Mesendoderm (in vitro differentiated cells): ENCODE measurements at regions not wholly inside any gene's neighbourhood (a gene's known extent, or its start where the extent isn't known, plus 50 kb on each side); places are given as distances from the start of the nearest gene placed in this dataset.

ENCODE experiments used
- DNase-seq: peaks from one replicate; pipeline ENCODE4 v3.0.0; 2013
- H2AK5ac ChIP-seq: 2 replicates; pipeline ENCODE4 v1.6.1; 2013; ENCODE audit warnings: low read length, inconsistent platforms
- H2BK120ac ChIP-seq: 2 replicates; pipeline ENCODE4 v1.6.1; 2013; ENCODE audit warnings: low read depth, mild to moderate bottlenecking, low read length, moderate library complexity, mixed read lengths
- H2BK15ac ChIP-seq: replicated peaks from 2 replicates; pipeline ENCODE4 v1.6.1; 2013; ENCODE audit warnings: low read depth, mild to moderate bottlenecking, moderate library complexity
- H2BK5ac ChIP-seq: 2 replicates; pipeline ENCODE4 v1.6.1; 2013; ENCODE audit warnings: low read length, inconsistent platforms
- H3K18ac ChIP-seq: 2 replicates; pipeline ENCODE4 v1.6.1; 2013; ENCODE audit warnings: mild to moderate bottlenecking, low read length, mixed read lengths
- H3K23ac ChIP-seq: one replicate; pipeline ENCODE4 v1.6.1; 2013; ENCODE audit warnings: low read length
- H3K27ac ChIP-seq: 2 replicates; pipeline ENCODE4 v1.5.1; 2013; ENCODE audit warnings: low read depth, mild to moderate bottlenecking, inconsistent platforms, low read length, moderate library complexity
- H3K27me3 ChIP-seq: 2 replicates; pipeline ENCODE4 v1.6.1; 2013; ENCODE audit warnings: low read length, control low read depth, mild to moderate bottlenecking, inconsistent platforms; ENCODE audit not compliant: insufficient read depth, poor library complexity
- H3K36me3 ChIP-seq: 2 replicates; pipeline ENCODE4 v1.6.1; 2013; ENCODE audit warnings: low read length, inconsistent platforms; ENCODE audit not compliant: control insufficient read depth, insufficient read depth
- H3K4ac ChIP-seq: one replicate; pipeline ENCODE4 v1.6.1; 2013; ENCODE audit warnings: low read depth, mild to moderate bottlenecking, low read length, moderate library complexity
- H3K4me1 ChIP-seq: 2 replicates; pipeline ENCODE4 v1.6.1; 2013; ENCODE audit warnings: low read depth, low read length, inconsistent platforms; ENCODE audit not compliant: control insufficient read depth
- H3K4me2 ChIP-seq: 2 replicates; pipeline ENCODE4 v1.6.1; 2013; ENCODE audit warnings: low read length
- H3K4me3 ChIP-seq: 2 replicates; pipeline ENCODE4 v1.5.1; 2013; ENCODE audit warnings: mild to moderate bottlenecking, low read length
- H3K56ac ChIP-seq: one replicate; pipeline ENCODE4 v1.6.1; 2013; ENCODE audit warnings: low read length
- H3K79me1 ChIP-seq: 2 replicates; pipeline ENCODE4 v1.6.1; 2013; ENCODE audit warnings: low read length, inconsistent platforms
- H3K79me2 ChIP-seq: 2 replicates; pipeline ENCODE4 v1.6.1; 2013; ENCODE audit warnings: mild to moderate bottlenecking, low read length; ENCODE audit not compliant: control insufficient read depth, insufficient read depth
- H3K9ac ChIP-seq: 2 replicates; pipeline ENCODE4 v1.6.1; 2013; ENCODE audit warnings: low read length, inconsistent platforms
- H4K5ac ChIP-seq: one replicate; pipeline ENCODE4 v1.6.1; 2013; ENCODE audit warnings: low read length
- H4K8ac ChIP-seq: one replicate; pipeline ENCODE4 v1.6.1; 2013; ENCODE audit warnings: low read depth, mild to moderate bottlenecking, control low read depth, low read length, moderate library complexity
- WGBS: extraction: QIAGEN DNeasy Blood & Tissue Kit; methylation state at CpG from one replicate; pipeline ENCODE4 v1.1.7; 2013; ENCODE audit warnings: low lambda C conversion rate, missing lambda C conversion rate; ENCODE audit not compliant: insufficient coverage; ENCODE audit errors: extremely low coverage; 5-methylcytosine and 5-hydroxymethylcytosine counted together

- Histone ChIP-seq H2BK15ac (no peak overlapping the region), H3K56ac (no peak overlapping the region), H3K27me3 (no peaks in the 10 kb centered on the region), H2BK120ac (no peak overlapping the region), H3K79me1 (no peaks in the 10 kb centered on the region), H3K23ac (no peak overlapping the region), H3K9ac (no peak overlapping the region), H3K4me2 (no peak overlapping the region), H3K4me1 (no peaks in the 10 kb centered on the region), H3K4ac (no peak overlapping the region), H3K27ac (no peak overlapping the region), H2BK5ac (no peak overlapping the region), H4K5ac (no peak overlapping the region), H2AK5ac (no peak overlapping the region), H3K4me3 (no peak overlapping the region), H3K36me3 (no peaks in the 10 kb centered on the region), H3K18ac (no peak overlapping the region), H4K8ac (no peak overlapping the region), H3K79me2 (no peaks in the 10 kb centered on the region)
- DNase-seq = no peak
Measured at GRCh38 chr16:62149631-62150030, 113.4 kb upstream of the CDH8 start.

DNA sequence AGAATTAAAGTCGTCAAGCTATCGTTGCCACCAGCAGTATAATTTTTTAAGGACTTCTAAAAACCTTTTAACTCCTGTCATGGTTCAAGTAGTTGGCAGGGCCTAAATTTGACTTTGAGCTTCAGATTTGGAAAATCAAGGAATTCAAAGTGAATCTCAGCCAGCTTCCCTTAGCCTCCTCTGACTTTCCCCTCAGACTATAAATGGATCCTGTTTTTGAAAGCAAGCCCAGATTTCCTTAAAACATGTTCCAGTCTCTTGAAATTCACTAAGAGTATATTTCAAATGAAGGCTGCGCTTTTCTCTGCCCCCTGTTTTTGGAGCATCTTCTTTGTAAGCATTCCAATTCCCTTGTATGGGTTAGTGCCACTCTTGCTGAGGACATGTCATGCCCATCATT, 101.8 kb upstream of the CDH8 start:
- Histone ChIP-seq H3K4me1 (no peaks in the 10 kb centered on the region), H3K4me2 (no peak overlapping the region), H3K4ac (no peak overlapping the region), H3K18ac (no peak overlapping the region), H3K27me3 (no peaks in the 10 kb centered on the region), H3K79me2 (no peaks in the 10 kb centered on the region), H3K4me3 (no peak overlapping the region), H2AK5ac (no peak overlapping the region), H2BK5ac (no peak overlapping the region), H3K79me1 (no peaks in the 10 kb centered on the region), H2BK15ac (no peak overlapping the region), H4K8ac (no peak overlapping the region), H3K27ac (no peak overlapping the region), H3K23ac (no peak overlapping the region), H3K9ac (no peak overlapping the region), H2BK120ac (no peak overlapping the region), H3K36me3 (no peaks in the 10 kb centered on the region), H3K56ac (no peak overlapping the region), H4K5ac (no peak overlapping the region)
- DNase-seq = no peak
- no CpG with 5 or more reads among the region's 3 CpGs for WGBS

GRCh38 chr16:62135911-62136310, 99.7 kb upstream of the CDH8 start:
- no peak overlapping the region for H2BK15ac ChIP-seq
- no peak overlapping the region for H3K4me3 ChIP-seq
- no peak for DNase-seq
- no peak overlapping the region for H2AK5ac ChIP-seq
- no peaks in the 10 kb centered on the region for H3K4me1 ChIP-seq
- H3K4ac ChIP-seq = no peak overlapping the region
- H2BK5ac ChIP-seq = no peak overlapping the region
- H3K23ac ChIP-seq = no peak overlapping the region
- no peak overlapping the region for H4K8ac ChIP-seq
- WGBS = no CpG with 5 or more reads among the region's 2 CpGs
- no peak overlapping the region for H3K27ac ChIP-seq
- no peaks in the 10 kb centered on the region for H3K36me3 ChIP-seq
- no peaks in the 10 kb centered on the region for H3K27me3 ChIP-seq
- H3K9ac ChIP-seq = no peak overlapping the region
- H3K79me1 ChIP-seq = no peaks in the 10 kb centered on the region
- H3K79me2 ChIP-seq = no peaks in the 10 kb centered on the region
- H3K56ac ChIP-seq = no peak overlapping the region
- H3K4me2 ChIP-seq = no peak overlapping the region
- H4K5ac ChIP-seq = no peak overlapping the region
- H2BK120ac ChIP-seq = no peak overlapping the region
- no peak overlapping the region for H3K18ac ChIP-seq

DNA sequence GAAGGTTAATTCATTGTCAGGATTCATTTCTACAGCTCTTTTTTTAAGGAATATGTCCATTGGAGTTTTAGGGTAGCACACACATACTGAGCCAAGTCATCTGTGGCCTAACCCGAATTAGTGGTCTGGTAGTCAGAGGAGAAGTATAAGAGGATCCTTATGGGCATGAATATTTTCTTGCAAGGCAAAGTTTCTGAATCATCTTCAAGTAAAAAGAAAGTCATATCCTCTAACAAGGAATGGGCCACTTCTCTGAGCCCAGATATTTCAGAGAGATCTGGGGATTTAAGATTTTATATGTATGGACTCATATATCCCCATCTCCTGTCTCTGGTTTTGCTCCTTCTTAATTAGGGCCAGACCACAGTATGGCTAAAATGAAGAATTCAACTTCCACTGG, 99.2 kb upstream of the CDH8 start:
- Histone ChIP-seq H3K18ac (no peak overlapping the region), H2BK120ac (no peak overlapping the region), H4K8ac (no peak overlapping the region), H3K36me3 (no peaks in the 10 kb centered on the region), H3K4ac (no peak overlapping the region), H3K79me2 (no peaks in the 10 kb centered on the region), H3K23ac (no peak overlapping the region), H4K5ac (no peak overlapping the region), H3K56ac (no peak overlapping the region), H3K79me1 (no peaks in the 10 kb centered on the region), H3K27ac (no peak overlapping the region), H3K4me3 (no peak overlapping the region), H3K4me2 (no peak overlapping the region), H3K9ac (no peak overlapping the region), H2BK5ac (no peak overlapping the region), H2BK15ac (no peak overlapping the region), H2AK5ac (no peak overlapping the region), H3K4me1 (no peaks in the 10 kb centered on the region), H3K27me3 (no peaks in the 10 kb centered on the region)
- WGBS = no CpG with 5 or more reads among the region's 1 CpG
- no peak for DNase-seq

DNA sequence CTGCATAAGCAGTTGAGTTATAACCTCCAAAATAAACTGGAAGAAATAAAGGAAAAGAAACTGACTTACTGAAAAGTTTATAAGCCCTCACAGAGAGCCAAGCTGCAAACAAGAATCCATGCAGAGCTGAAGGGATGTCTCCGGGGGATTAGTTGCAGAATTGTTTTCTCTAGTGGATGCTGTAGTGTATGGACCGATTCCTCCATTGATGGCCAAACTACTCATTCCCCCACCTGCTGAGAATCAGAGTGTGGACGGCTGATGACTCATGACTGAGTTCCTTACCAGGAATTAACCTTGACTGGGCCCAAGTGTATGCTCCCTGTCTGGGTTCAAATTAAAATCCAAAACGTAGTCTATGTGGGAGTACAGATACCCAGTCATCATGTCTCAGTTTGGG, 93.9 kb upstream of the CDH8 start:
- H3K79me2 ChIP-seq = no peaks in the 10 kb centered on the region
- H3K4me3 ChIP-seq = no peak overlapping the region
- H3K27ac ChIP-seq = no peak overlapping the region
- no peaks in the 10 kb centered on the region for H3K4me1 ChIP-seq
- H3K56ac ChIP-seq = no peak overlapping the region
- no peak overlapping the region for H3K4ac ChIP-seq
- H3K4me2 ChIP-seq = no peak overlapping the region
- H2BK5ac ChIP-seq = no peak overlapping the region
- no peaks in the 10 kb centered on the region for H3K79me1 ChIP-seq
- H4K8ac ChIP-seq = no peak overlapping the region
- H3K9ac ChIP-seq = no peak overlapping the region
- H3K36me3 ChIP-seq = no peaks in the 10 kb centered on the region
- no peaks in the 10 kb centered on the region for H3K27me3 ChIP-seq
- H2BK15ac ChIP-seq = no peak overlapping the region
- no CpG with 5 or more reads among the region's 4 CpGs for WGBS
- no peak overlapping the region for H3K23ac ChIP-seq
- H4K5ac ChIP-seq = no peak overlapping the region
- peak; percentile 17 for DNase-seq
- H3K18ac ChIP-seq = no peak overlapping the region
- H2BK120ac ChIP-seq = no peak overlapping the region
- no peak overlapping the region for H2AK5ac ChIP-seq

DNA sequence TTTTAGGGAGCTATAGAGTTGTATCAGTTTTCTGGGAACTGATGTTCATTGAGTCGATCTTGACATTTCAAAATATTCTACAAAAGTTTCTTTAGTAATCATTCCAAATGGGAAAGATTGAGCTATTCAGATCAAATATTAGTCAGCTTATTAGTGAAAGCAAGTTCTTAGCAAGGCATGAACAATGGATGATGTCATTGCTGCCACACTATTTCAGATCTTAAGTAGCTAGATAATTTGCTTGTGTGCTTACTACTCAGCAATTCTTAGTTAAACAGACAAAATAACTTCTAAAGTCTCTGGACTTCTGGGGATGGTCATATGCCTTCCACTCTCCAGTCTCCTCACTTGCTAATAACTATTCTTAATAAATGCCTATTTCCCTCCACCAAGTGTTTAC, 69.0 kb upstream of the CDH8 start:
- no peak overlapping the region for H3K4me3 ChIP-seq
- no peaks in the 10 kb centered on the region for H3K27me3 ChIP-seq
- H3K9ac ChIP-seq = no peak overlapping the region
- no peak overlapping the region for H3K23ac ChIP-seq
- H3K4ac ChIP-seq = no peak overlapping the region
- no peak overlapping the region for H4K8ac ChIP-seq
- no peaks in the 10 kb centered on the region for H3K36me3 ChIP-seq
- no peaks in the 10 kb centered on the region for H3K79me2 ChIP-seq
- H3K4me2 ChIP-seq = no peak overlapping the region
- H3K18ac ChIP-seq = no peak overlapping the region
- no CpG with 5 or more reads among the region's 1 CpG for WGBS
- H3K4me1 ChIP-seq = no peaks in the 10 kb centered on the region
- no peak overlapping the region for H3K27ac ChIP-seq
- no peak overlapping the region for H2AK5ac ChIP-seq
- H3K79me1 ChIP-seq = no peaks in the 10 kb centered on the region
- DNase-seq = no peak
- H2BK5ac ChIP-seq = no peak overlapping the region
- H2BK120ac ChIP-seq = no peak overlapping the region
- H4K5ac ChIP-seq = no peak overlapping the region
- H3K56ac ChIP-seq = no peak overlapping the region
- no peak overlapping the region for H2BK15ac ChIP-seq
